Neuronal stem cell (in vitro differentiated cells): ENCODE measurements at regions not wholly inside any gene's neighbourhood (a gene's known extent, or its start where the extent isn't known, plus 50 kb on each side); places are given as distances from the start of the nearest gene placed in this dataset.

Experiments used
- DNase-seq: peaks from one replicate; pipeline ENCODE4 v3.0.0-alpha.2; 2013; ENCODE audit warnings: low spot score
- H2AFZ ChIP-seq: one replicate; pipeline ENCODE4 v1.6.1; 2013; ENCODE audit warnings: mild to moderate bottlenecking, low read length, inconsistent platforms
- H2AK5ac ChIP-seq: 2 replicates; pipeline ENCODE4 v1.6.1; 2013; ENCODE audit warnings: low read depth, mild to moderate bottlenecking, inconsistent platforms, low read length, moderate library complexity, mixed read lengths
- H2BK120ac ChIP-seq: 2 replicates; pipeline ENCODE4 v1.6.1; 2013; ENCODE audit warnings: low read depth, mild to moderate bottlenecking, inconsistent platforms, low read length, moderate library complexity, mixed read lengths
- H2BK12ac ChIP-seq: one replicate; pipeline ENCODE4 v1.6.1; 2013; ENCODE audit warnings: low read length, inconsistent platforms
- H2BK15ac ChIP-seq: 2 replicates; pipeline ENCODE4 v1.6.1; 2013; ENCODE audit warnings: mild to moderate bottlenecking, low read length, inconsistent platforms, mixed read lengths
- H2BK5ac ChIP-seq: one replicate; pipeline ENCODE4 v1.6.1; 2013; ENCODE audit warnings: inconsistent platforms, mild to moderate bottlenecking, low read length, moderate library complexity
- H3K14ac ChIP-seq: one replicate; pipeline ENCODE4 v1.6.1; 2013; ENCODE audit warnings: low read length, inconsistent platforms
- H3K18ac ChIP-seq: 2 replicates; pipeline ENCODE4 v1.6.1; 2013; ENCODE audit warnings: low read length, inconsistent platforms
- H3K23ac ChIP-seq: 2 replicates; pipeline ENCODE4 v1.6.1; 2013; ENCODE audit warnings: low read depth, mild to moderate bottlenecking, mixed read lengths, low read length, inconsistent platforms; ENCODE audit not compliant: poor library complexity
- H3K27ac ChIP-seq: replicated peaks from 3 replicates; pipeline ENCODE4 v1.5.1; 2013; ENCODE audit warnings: low read length, inconsistent platforms
- H3K27me3 ChIP-seq, 3 experiments: 2 replicates each; pipeline ENCODE4 v1.6.1; 2013; ENCODE audit warnings: low read length in 3 of 3, mild to moderate bottlenecking in 2 of 3, inconsistent platforms in 1 of 3, low read depth in 1 of 3, mixed read lengths in 1 of 3, moderate library complexity in 1 of 3; ENCODE audit not compliant: control insufficient read depth in 3 of 3, insufficient read depth in 3 of 3
- H3K36me3 ChIP-seq, 2 donors: replicated peaks in 1 of 2; 2 replicates each; pipeline ENCODE4 v1.6.1; 2013; ENCODE audit warnings: low read length in 2 of 2; ENCODE audit not compliant: control insufficient read depth in 2 of 2, insufficient read depth in 2 of 2
- H3K4ac ChIP-seq: 2 replicates; pipeline ENCODE4 v1.6.1; 2013; ENCODE audit warnings: inconsistent platforms, mild to moderate bottlenecking, low read length, moderate library complexity
- H3K4me1 ChIP-seq, 2 donors: 1 replicate in 1 of 2; 2 replicates in 1 of 2; pipeline ENCODE4 v1.6.1; 2013; ENCODE audit warnings: low read length in 2 of 2, low read depth in 1 of 2; ENCODE audit not compliant: control insufficient read depth in 2 of 2, insufficient read depth in 1 of 2
- H3K4me2 ChIP-seq: one replicate; pipeline ENCODE4 v1.6.1; 2013; ENCODE audit warnings: mild to moderate bottlenecking, low read length, inconsistent platforms; ENCODE audit not compliant: insufficient read depth, poor library complexity, severe bottlenecking
- H3K4me3 ChIP-seq, 2 donors: 2 replicates each; pipeline ENCODE4 v1.5.1; 2013; ENCODE audit warnings: low read length in 2 of 2, mild to moderate bottlenecking in 2 of 2, inconsistent platforms in 1 of 2, moderate library complexity in 1 of 2
- H3K79me1 ChIP-seq: one replicate; pipeline ENCODE4 v1.6.1; 2013; ENCODE audit warnings: low read depth, mild to moderate bottlenecking, inconsistent platforms, low read length, moderate library complexity
- H3K9ac ChIP-seq: one replicate; pipeline ENCODE4 v1.6.1; 2013; ENCODE audit warnings: mild to moderate bottlenecking, low read depth, low read length, inconsistent platforms; ENCODE audit not compliant: poor library complexity
- H3K9me3 ChIP-seq, 2 donors: replicated peaks in 1 of 2; 2 replicates each; pipeline versions ENCODE3 to v1.6.1; 2013; ENCODE audit warnings: low read length in 2 of 2, mild to moderate bottlenecking in 2 of 2, inconsistent platforms in 1 of 2, low read depth in 1 of 2, mixed read lengths in 1 of 2, moderate library complexity in 1 of 2; ENCODE audit not compliant: control insufficient read depth in 2 of 2, insufficient read depth in 1 of 2
- H4K8ac ChIP-seq: one replicate; pipeline ENCODE4 v1.6.1; 2013; ENCODE audit warnings: low read depth, mild to moderate bottlenecking, inconsistent platforms, low read length, moderate library complexity
- H4K91ac ChIP-seq: one replicate; pipeline ENCODE4 v1.6.1; 2013; ENCODE audit warnings: low read length, low read depth, mild to moderate bottlenecking, inconsistent platforms; ENCODE audit not compliant: poor library complexity
- WGBS, 2 donors: extraction: QIAGEN DNeasy Blood & Tissue Kit; methylation state at CpG; one replicate each; pipeline ENCODE4 v1.1.7; 2013; ENCODE audit warnings: missing lambda C conversion rate in 2 of 2, mixed read lengths in 1 of 2; ENCODE audit not compliant: insufficient read length in 2 of 2, insufficient replicate concordance in 1 of 2; ENCODE audit errors: extremely low coverage in 2 of 2; 5-methylcytosine and 5-hydroxymethylcytosine counted together

GRCh38 chr15:37550360-37551024 lies 383.9 kb upstream of the TMCO5A start:
- no peak overlapping the region for H3K4me3 ChIP-seq
- no peak overlapping the region for H4K8ac ChIP-seq
- H3K27ac ChIP-seq = no peak overlapping the region
- H3K27me3 ChIP-seq = no peaks in the 10 kb centered on the region
- H4K91ac ChIP-seq = no peak overlapping the region
- H2AK5ac ChIP-seq = no peak overlapping the region
- no peak overlapping the region for H3K23ac ChIP-seq
- H3K4ac ChIP-seq = no peak overlapping the region
- H3K4me2 ChIP-seq = no peak overlapping the region
- no peaks in the 10 kb centered on the region for H3K36me3 ChIP-seq
- no peak overlapping the region for H2BK15ac ChIP-seq
- peak overlapping the region; percentile 28 for H2AFZ ChIP-seq
- no peak overlapping the region for H3K9ac ChIP-seq
- DNase-seq = no peak
- no peaks in the 10 kb centered on the region for H3K4me1 ChIP-seq
- peak overlapping the region; percentile 83 for H3K18ac ChIP-seq
- no peak overlapping the region for H2BK12ac ChIP-seq
- H3K14ac ChIP-seq = no peak overlapping the region
- no peaks in the 10 kb centered on the region for H3K79me1 ChIP-seq
- no peaks in the 10 kb centered on the region for H3K9me3 ChIP-seq
- no CpG with 5 or more reads among the region's 17 CpGs for WGBS, 2 donors
- no peak overlapping the region for H2BK5ac ChIP-seq
- H2BK120ac ChIP-seq = no peak overlapping the region

DNA sequence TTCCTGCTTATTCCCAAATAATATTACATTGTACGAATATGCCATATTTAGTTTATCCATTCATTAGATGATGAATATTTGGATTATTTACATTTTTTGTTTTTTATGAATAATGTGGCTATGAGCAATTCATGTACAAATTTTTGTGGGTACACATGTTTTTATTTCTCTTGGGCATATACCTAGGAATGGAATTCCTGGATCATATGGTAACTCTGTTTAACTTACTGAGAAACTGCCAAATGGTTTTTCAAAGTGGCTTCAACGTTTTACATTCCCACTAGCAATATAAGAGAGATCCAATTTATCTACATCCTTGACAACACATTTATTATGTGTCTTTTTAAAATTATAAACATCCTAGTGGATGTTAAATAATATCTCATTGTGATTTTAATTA lies 362.0 kb upstream of the TMCO5A start:
- WGBS, 2 donors = no CpG with 5 or more reads among the region's 2 CpGs
- no peaks in the 10 kb centered on the region for H3K9me3 ChIP-seq
- H3K4ac ChIP-seq = no peak overlapping the region
- no peak overlapping the region for H3K27ac ChIP-seq
- no peak overlapping the region for H2AFZ ChIP-seq
- no peak overlapping the region for H4K8ac ChIP-seq
- no peak overlapping the region for H2BK15ac ChIP-seq
- no peak overlapping the region for H4K91ac ChIP-seq
- no peaks in the 10 kb centered on the region for H3K36me3 ChIP-seq
- no peak overlapping the region for H3K4me3 ChIP-seq
- H3K27me3 ChIP-seq = no peaks in the 10 kb centered on the region
- DNase-seq = no peak
- no peak overlapping the region for H3K23ac ChIP-seq
- no peak overlapping the region for H3K4me2 ChIP-seq
- H3K14ac ChIP-seq = no peak overlapping the region
- no peak overlapping the region for H3K18ac ChIP-seq
- no peak overlapping the region for H2BK12ac ChIP-seq
- H2AK5ac ChIP-seq = no peak overlapping the region
- H3K9ac ChIP-seq = no peak overlapping the region
- H2BK120ac ChIP-seq = no peak overlapping the region
- H3K4me1 ChIP-seq = no peaks in the 10 kb centered on the region
- H2BK5ac ChIP-seq = no peak overlapping the region
- no peaks in the 10 kb centered on the region for H3K79me1 ChIP-seq

- Histone ChIP-seq H3K4me3 (no peak overlapping the region), H2BK12ac (no peak overlapping the region)
- WGBS, 2 donors = no CpG with 5 or more reads among the region's 3 CpGs
Observed at GRCh38 chr15:37574985-37575384, 359.5 kb upstream of the TMCO5A start.

DNA sequence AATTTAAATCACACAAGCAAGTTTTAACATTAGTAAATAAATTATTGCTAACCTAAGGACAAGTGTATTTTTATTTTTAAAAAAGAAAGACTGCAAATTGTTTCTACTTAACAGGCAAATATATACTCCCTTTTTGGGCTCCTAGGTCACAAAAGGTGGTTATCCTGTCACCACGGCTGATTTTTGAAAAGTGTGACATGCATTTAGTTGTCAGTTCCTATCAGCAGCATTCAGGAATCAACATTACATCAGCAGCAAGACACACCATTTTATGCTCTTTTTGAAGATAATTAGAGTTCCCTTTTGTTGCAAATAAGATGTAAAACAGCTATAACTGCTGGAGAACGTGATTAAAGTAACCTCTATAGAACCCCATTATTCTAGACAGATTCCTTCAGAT lies 357.5 kb upstream of the TMCO5A start:
- Histone ChIP-seq H2AFZ (no peak overlapping the region), H2BK120ac (no peak overlapping the region), H3K18ac (no peak overlapping the region), H3K9ac (no peak overlapping the region), H4K91ac (no peak overlapping the region), H2BK5ac (no peak overlapping the region), H4K8ac (no peak overlapping the region), H3K79me1 (no peaks in the 10 kb centered on the region), H2BK15ac (no peak overlapping the region), H3K4me3 (no peak overlapping the region), H3K4ac (no peak overlapping the region), H3K9me3 (no peaks in the 10 kb centered on the region), H3K4me2 (no peak overlapping the region), H3K14ac (no peak overlapping the region), H3K4me1 (no peaks in the 10 kb centered on the region), H3K36me3 (no peaks in the 10 kb centered on the region), H2AK5ac (no peak overlapping the region), H3K27ac (no peak overlapping the region), H2BK12ac (no peak overlapping the region), H3K27me3 (no peaks in the 10 kb centered on the region), H3K23ac (no peak overlapping the region)
- WGBS, 2 donors = no CpG with 5 or more reads among the region's 2 CpGs
- DNase-seq = no peak

More at GRCh38 chr15:37574985-37575384, 359.5 kb upstream of the TMCO5A start:
- H3K27me3 ChIP-seq = no peaks in the 10 kb centered on the region
- no peak overlapping the region for H2AFZ ChIP-seq
- H3K79me1 ChIP-seq = no peaks in the 10 kb centered on the region
- no peaks in the 10 kb centered on the region for H3K36me3 ChIP-seq
- no peak overlapping the region for H3K14ac ChIP-seq
- no peak overlapping the region for H4K91ac ChIP-seq
- no peaks in the 10 kb centered on the region for H3K9me3 ChIP-seq
- H3K4me2 ChIP-seq = no peak overlapping the region
- no peak overlapping the region for H2AK5ac ChIP-seq
- H3K27ac ChIP-seq = no peak overlapping the region
- DNase-seq = no peak
- H2BK15ac ChIP-seq = no peak overlapping the region
- no peak overlapping the region for H3K4ac ChIP-seq
- no peak overlapping the region for H2BK5ac ChIP-seq
- H3K23ac ChIP-seq = no peak overlapping the region
- no peak overlapping the region for H3K18ac ChIP-seq
- H2BK120ac ChIP-seq = no peak overlapping the region
- no peaks in the 10 kb centered on the region for H3K4me1 ChIP-seq
- no peak overlapping the region for H3K9ac ChIP-seq
- H4K8ac ChIP-seq = no peak overlapping the region
